ENCODE measurements at regions not wholly inside any gene's neighbourhood (a gene's known extent, or its start where the extent isn't known, plus 50 kb on each side); places are given as distances from the start of the nearest gene placed in this dataset.

DNA sequence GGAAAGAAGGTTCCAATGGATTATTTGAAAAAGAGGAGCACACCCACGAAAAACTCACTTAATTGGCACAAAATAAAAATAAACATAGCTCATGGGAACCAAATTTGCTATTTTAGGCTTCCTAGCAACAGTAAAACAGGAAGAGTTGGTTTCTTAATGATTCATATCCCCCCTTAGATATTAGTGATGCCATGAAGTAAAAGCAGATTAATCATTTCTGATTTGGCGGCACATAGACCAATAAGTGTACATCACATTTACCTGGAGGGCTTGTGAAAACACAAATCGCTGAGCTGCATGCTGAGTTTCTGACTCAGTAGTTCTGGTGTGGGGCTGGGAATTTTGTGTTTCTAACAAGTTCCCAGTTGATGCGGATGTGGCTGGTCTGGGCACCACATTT lies 260.4 kb downstream of the SLC4A3 start:
- Mint-ChIP-seq H3K27ac (no peak overlapping the region), H3K36me3 (no peaks in the 10 kb centered on the region), H3K9me3 (no peaks in the 10 kb centered on the region)
- DNase-seq (ENCODE audit: low spot score in 2 of 2) = no peak
- ATAC-seq = no peak

- Mint-ChIP-seq H3K9me3 (no peaks in the 10 kb centered on the region), H3K36me3 (no peaks in the 10 kb centered on the region), H3K27ac (no peak overlapping the region)
- DNase-seq (ENCODE audit: low spot score in 2 of 2) (no peak), ATAC-seq (no peak)
Measured at GRCh38 chr2:219893541-219893940, 266.1 kb downstream of the SLC4A3 start.

DNA sequence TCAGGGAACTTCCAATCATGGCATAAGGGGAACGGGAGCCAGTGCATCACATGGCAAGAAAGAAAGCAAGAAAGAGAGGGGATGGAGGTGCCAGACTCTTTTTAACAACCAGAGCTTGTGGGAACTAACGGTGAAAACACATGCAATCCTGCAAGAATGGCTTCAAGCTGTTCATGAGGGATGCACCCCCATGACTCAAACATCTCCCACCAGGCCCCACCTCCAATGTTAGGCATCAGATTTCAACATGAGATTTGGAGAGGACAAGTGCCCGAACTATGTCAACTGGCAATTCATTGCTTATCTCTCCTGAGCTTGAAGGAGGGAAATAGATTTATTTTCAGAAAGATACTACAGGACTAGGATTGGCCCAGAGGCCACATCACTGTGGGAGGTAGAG lies 270.0 kb downstream of the SLC4A3 start:
- no peaks in the 10 kb centered on the region for H3K9me3 Mint-ChIP-seq
- no peak for ATAC-seq
- H3K36me3 Mint-ChIP-seq = no peaks in the 10 kb centered on the region
- no peak overlapping the region for H3K27ac Mint-ChIP-seq
- DNase-seq (ENCODE audit: low spot score in 2 of 2) = no peak

- Mint-ChIP-seq H3K27ac (no peak overlapping the region), H3K9me3 (no peaks in the 10 kb centered on the region), H3K36me3 (no peaks in the 10 kb centered on the region)
- DNase-seq (ENCODE audit: low spot score in 2 of 2) (no peak), ATAC-seq (no peak)
Measured at GRCh38 chr2:219901155-219901554, 273.7 kb downstream of the SLC4A3 start.

DNA sequence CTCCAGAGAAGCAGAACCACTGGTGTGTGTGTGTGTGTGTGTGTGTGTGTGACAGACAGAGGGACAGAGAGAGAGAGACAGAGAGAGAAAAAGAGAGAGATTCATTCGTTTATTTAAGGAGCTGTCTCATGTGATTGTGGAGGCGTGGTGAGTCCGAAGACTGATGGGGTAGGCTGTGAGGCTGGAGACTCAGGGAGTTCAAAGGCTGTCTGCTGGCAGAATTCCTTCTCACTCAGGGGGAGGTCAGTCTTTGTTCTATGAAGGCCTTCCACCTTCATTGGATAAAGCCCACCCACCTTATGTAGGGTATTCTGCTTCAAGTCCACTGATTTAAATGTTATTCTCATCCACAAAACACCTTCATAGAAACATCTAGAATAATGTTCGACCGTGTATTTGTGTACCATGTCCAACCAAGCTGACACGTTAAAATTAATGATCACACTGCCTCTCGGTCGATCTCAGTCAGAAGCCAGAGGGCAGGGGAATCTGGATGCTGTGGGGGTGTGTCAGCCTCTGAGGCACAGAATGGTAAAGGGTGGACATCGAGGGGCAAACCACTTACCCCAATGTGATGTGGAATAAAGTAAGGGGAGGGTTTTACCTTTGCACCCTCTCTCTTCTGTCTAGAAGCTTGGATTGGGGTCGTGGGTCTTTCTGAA lies 275.6 kb downstream of the SLC4A3 start:
- no peak for DNase-seq (ENCODE audit: low spot score in 2 of 2)
- Mint-ChIP-seq H3K36me3 (no peaks in the 10 kb centered on the region), H3K27ac (no peak overlapping the region), H3K9me3 (no peaks in the 10 kb centered on the region)
- no peak for ATAC-seq

DNA sequence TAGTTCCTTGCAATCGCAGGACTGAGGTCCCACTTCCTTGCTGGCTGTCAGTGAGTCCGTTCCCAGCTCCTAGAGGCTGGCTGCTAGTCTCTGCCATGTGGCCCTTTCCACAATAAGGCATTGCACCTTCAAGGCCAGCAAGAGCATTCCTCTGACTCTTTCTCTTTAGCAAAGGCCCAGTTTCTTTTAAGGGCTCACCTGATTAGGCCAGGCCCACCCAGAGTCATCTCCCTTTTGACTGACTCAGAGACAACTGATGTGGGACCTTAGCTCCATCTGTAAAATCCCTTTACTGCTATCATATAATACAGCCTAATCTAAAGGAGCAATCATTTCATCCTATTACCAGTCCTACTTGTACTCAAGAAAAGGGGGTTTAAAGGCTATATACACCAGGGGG lies 278.2 kb downstream of the SLC4A3 start:
- Mint-ChIP-seq H3K27ac (no peak overlapping the region), H3K9me3 (no peaks in the 10 kb centered on the region), H3K36me3 (no peaks in the 10 kb centered on the region)
- DNase-seq (ENCODE audit: low spot score in 2 of 2) (no peak), ATAC-seq (no peak)

DNA sequence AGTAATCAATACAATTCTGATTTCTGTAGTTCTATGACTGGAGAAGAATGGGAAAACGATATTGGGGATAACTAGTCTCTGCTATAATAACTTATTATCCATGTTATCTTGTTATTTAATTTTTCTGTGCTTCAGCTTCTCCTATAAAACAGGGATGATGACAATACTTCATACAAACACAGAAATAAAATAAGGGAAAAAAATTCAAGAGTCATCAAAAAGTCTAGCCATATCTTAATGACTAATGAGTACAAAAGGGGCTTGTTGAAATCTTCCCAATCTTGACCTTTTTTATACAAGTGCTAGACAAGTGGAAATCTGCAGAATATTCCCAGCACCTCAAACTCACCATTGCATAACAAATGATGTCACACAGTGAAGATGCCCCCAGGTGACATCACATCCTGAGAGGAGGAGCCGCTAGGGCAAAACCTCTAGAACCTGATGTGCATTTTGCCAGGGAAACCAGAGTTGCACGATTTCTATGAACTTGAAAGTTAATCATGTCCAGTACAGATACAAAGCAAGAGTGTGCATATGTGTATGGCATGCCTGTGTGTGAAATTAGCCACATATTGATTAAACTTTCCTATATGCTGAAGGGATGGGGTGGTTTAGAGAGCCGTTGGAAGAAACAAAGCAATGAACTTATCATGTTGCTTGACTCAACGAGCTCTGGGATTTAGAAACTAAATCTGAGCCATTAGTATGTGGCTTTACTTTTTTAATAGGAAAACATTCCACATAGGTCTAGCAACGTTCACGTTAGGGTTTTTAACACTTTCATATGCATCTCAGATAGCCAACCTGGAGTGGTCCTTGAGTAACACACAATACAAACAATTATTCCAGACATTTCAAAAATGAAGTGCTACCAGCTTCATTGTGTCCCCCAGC lies 278.9 kb downstream of the SLC4A3 start:
- ATAC-seq (no peak), DNase-seq (ENCODE audit: low spot score in 2 of 2) (no peak)
- Mint-ChIP-seq H3K27ac (no peak overlapping the region), H3K36me3 (no peaks in the 10 kb centered on the region), H3K9me3 (no peaks in the 10 kb centered on the region)

- H3K36me3 Mint-ChIP-seq = no peaks in the 10 kb centered on the region
- ATAC-seq (no peak), DNase-seq (ENCODE audit: low spot score in 2 of 2) (no peak)
- no peak overlapping the region for H3K27ac Mint-ChIP-seq
- H3K9me3 Mint-ChIP-seq = no peaks in the 10 kb centered on the region
Measured at GRCh38 chr2:219907011-219907365, 279.6 kb downstream of the SLC4A3 start.

- H3K36me3 Mint-ChIP-seq = no peaks in the 10 kb centered on the region
- H3K9me3 Mint-ChIP-seq = no peaks in the 10 kb centered on the region
- no peak overlapping the region for H3K27ac Mint-ChIP-seq
- peak in 1 of 2 donors; percentile 20 for ATAC-seq
- no peak for DNase-seq (ENCODE audit: low spot score in 2 of 2)
Measured at GRCh38 chr2:219908538-219908937, 281.1 kb downstream of the SLC4A3 start.

- no peaks in the 10 kb centered on the region for H3K36me3 Mint-ChIP-seq
- no peak for DNase-seq (ENCODE audit: low spot score in 2 of 2)
- H3K9me3 Mint-ChIP-seq = no peaks in the 10 kb centered on the region
- H3K27ac Mint-ChIP-seq = no peak overlapping the region
- ATAC-seq = no peak
Measured at GRCh38 chr2:219911541-219911940, 284.1 kb downstream of the SLC4A3 start.

GRCh38 chr2:219912491-219912921 lies 285.1 kb downstream of the SLC4A3 start:
- no peak overlapping the region for H3K27ac Mint-ChIP-seq
- DNase-seq (ENCODE audit: low spot score in 2 of 2) (no peak), ATAC-seq (no peak)
- no peaks in the 10 kb centered on the region for H3K36me3 Mint-ChIP-seq
- H3K9me3 Mint-ChIP-seq = no peaks in the 10 kb centered on the region

GRCh38 chr2:219914577-219914976 lies 287.1 kb downstream of the SLC4A3 start:
- ATAC-seq (no peak), DNase-seq (ENCODE audit: low spot score in 2 of 2) (no peak)
- Mint-ChIP-seq H3K9me3 (no peaks in the 10 kb centered on the region), H3K36me3 (no peaks in the 10 kb centered on the region), H3K27ac (no peak overlapping the region)

- H3K36me3 Mint-ChIP-seq = no peaks in the 10 kb centered on the region
- no peaks in the 10 kb centered on the region for H3K9me3 Mint-ChIP-seq
- H3K27ac Mint-ChIP-seq = no peak overlapping the region
- ATAC-seq = no peak
- DNase-seq (ENCODE audit: low spot score in 2 of 2) = no peak
Measured at GRCh38 chr2:219916281-219916680, 288.9 kb downstream of the SLC4A3 start.

DNA sequence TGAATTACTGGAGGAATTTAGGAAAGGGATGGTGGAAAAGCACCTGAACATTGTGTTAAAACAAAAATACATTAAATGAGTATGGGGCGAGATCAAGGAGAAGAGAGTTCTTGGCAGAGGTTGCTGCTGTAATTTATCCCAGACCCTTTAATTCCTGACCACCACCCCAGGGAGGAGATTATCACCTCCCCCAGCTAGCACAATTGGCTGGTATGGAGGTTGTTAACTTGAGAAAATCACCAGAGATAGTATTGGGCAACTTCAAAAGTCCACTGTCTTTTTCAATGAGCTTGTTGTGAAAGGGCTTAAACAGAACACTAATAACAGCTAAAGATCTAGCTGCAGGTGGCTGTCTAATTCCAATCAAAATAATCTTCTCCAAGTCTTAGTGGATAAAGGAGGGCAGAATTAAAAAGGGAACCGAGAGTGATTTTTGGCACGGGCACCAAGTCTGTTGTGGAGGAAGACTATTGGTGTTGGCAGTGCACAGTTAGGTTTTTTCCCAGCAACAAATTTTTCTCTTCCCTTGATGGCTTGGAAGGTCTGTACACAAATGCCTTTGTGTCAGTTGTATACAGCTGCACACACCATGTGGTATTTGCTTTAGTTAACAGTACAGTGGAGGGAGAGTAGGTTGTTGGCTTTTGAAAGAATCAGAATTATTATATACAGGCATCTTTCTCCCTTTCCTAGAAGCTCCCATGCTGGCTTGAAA lies 289.5 kb downstream of the SLC4A3 start:
- Mint-ChIP-seq H3K9me3 (no peaks in the 10 kb centered on the region), H3K27ac (no peak overlapping the region), H3K36me3 (no peaks in the 10 kb centered on the region)
- no peak for DNase-seq (ENCODE audit: low spot score in 2 of 2)
- no peak for ATAC-seq

DNA sequence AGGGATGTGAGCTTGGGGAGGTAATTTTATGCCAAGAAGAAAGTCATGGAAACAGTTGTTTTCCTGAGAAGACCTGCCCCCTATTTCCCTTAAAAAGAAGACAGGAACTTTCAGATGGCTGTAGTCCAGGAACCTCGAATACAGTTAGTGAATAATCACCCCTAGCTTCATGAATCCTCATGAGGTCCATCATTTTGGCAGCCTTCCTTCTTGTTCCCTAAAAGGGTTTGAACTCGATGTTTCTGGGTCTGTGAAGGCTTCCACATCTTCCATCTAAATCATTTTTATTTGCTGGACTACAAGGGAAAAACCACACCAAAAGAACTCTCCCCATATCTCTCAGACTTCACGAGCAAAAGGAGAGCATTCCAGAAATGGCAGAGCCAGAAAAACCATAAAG lies 290.8 kb downstream of the SLC4A3 start:
- Mint-ChIP-seq H3K27ac (no peak overlapping the region), H3K9me3 (no peaks in the 10 kb centered on the region), H3K36me3 (no peaks in the 10 kb centered on the region)
- ATAC-seq (no peak), DNase-seq (ENCODE audit: low spot score in 2 of 2) (no peak)

- Mint-ChIP-seq H3K36me3 (no peaks in the 10 kb centered on the region), H3K27ac (no peak overlapping the region), H3K9me3 (no peaks in the 10 kb centered on the region)
- ATAC-seq (no peak), DNase-seq (ENCODE audit: low spot score in 2 of 2) (no peak)
Measured at GRCh38 chr2:219918944-219919343, 291.5 kb downstream of the SLC4A3 start.

DNA sequence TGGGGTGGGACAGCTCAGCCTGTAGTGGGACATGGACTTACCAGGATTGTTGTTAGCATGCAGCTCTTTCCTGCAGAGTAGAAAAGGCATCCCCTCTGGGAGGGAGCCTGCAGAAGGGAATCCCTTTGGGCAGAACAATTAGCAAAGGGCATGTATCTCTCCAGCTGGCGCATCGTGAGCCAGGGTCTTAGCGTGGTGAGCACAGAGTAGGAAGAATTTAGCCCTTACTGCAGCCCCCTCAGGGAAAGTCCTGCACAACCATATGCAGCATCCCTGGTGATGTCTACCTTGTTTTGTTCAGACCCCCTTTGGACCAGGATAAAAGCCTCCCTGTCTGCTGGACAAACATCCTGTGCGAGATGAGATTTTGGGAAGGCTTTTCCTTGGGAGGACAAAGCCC lies 292.1 kb downstream of the SLC4A3 start:
- no peak for DNase-seq (ENCODE audit: low spot score in 2 of 2)
- H3K9me3 Mint-ChIP-seq = no peaks in the 10 kb centered on the region
- ATAC-seq = no peak
- H3K36me3 Mint-ChIP-seq = no peaks in the 10 kb centered on the region
- H3K27ac Mint-ChIP-seq = no peak overlapping the region

Data from activated naive CD4-positive, alpha-beta T cell treated with anti-CD3 and anti-CD28 coated beads, Interleukin-2, amount 50 U/mL, for 72 hours (primary cell).